Small intestine (tissue), 7 donors: ENCODE measurements at regions not wholly inside any gene's neighbourhood (a gene's known extent, or its start where the extent isn't known, plus 50 kb on each side); places are given as distances from the start of the nearest gene placed in this dataset.

Experiments
- DNase-seq, 2 donors: peaks; one replicate each; pipeline versions ENCODE4 v3.0.0 to v3.0.0-alpha.2; 2013
- FAIRE-seq: peaks from 2 replicates; lab custom pipeline; 2012; peaks lifted over from hg19 to GRCh38; lab: Jason Lieb, UNC
- H3K27ac ChIP-seq, 3 donors: one replicate each; pipeline ENCODE4 v1.5.1; 2013; ENCODE audit warnings: low read length in 2 of 3, mild to moderate bottlenecking in 2 of 3, control low read depth in 1 of 3, inconsistent platforms in 1 of 3, low read depth in 1 of 3, moderate library complexity in 1 of 3
- H3K27me3 ChIP-seq, 3 donors: one replicate each; pipeline ENCODE4 v1.6.1; 2013; ENCODE audit warnings: low read length in 3 of 3, inconsistent platforms in 1 of 3; ENCODE audit not compliant: control insufficient read depth in 3 of 3, insufficient read depth in 3 of 3
- H3K36me3 ChIP-seq, 3 donors: one replicate each; pipeline ENCODE4 v1.6.1; 2013; ENCODE audit warnings: low read length in 3 of 3, inconsistent platforms in 1 of 3, low read depth in 1 of 3, mild to moderate bottlenecking in 1 of 3, moderate library complexity in 1 of 3; ENCODE audit not compliant: control insufficient read depth in 3 of 3, insufficient read depth in 2 of 3
- H3K4me1 ChIP-seq, 3 donors: one replicate each; pipeline ENCODE4 v1.6.1; 2013; ENCODE audit warnings: low read length in 2 of 3, inconsistent platforms in 1 of 3, low read depth in 1 of 3, mild to moderate bottlenecking in 1 of 3, moderate library complexity in 1 of 3; ENCODE audit not compliant: control insufficient read depth in 3 of 3, insufficient read depth in 2 of 3
- H3K4me3 ChIP-seq, 3 donors: one replicate each; pipeline ENCODE4 v1.5.1; 2013; ENCODE audit warnings: low read length in 3 of 3, control low read depth in 1 of 3, inconsistent platforms in 1 of 3, low read depth in 1 of 3, mild to moderate bottlenecking in 1 of 3, moderate library complexity in 1 of 3
- H3K9me3 ChIP-seq, 2 donors: one replicate each; pipeline ENCODE4 v1.6.1; 2013; ENCODE audit warnings: low read depth in 1 of 2, low read length in 1 of 2; ENCODE audit not compliant: control insufficient read depth in 2 of 2, insufficient read depth in 1 of 2
- WGBS, 3 donors: extraction: QIAGEN DNeasy Blood & Tissue Kit; methylation state at CpG; one replicate each; pipeline ENCODE4 v1.1.7; 2013; 5-methylcytosine and 5-hydroxymethylcytosine counted together
- donor health status: healthy with polysubstance abuse.
- donor health status: control.
- donor health status: control.
- donor health status: Bipolar disorder and iron deficiency.
- donor health status: healthy.

GRCh38 chr2:16485251-16485650 lies 180.4 kb downstream of the CYRIA start:
- Histone ChIP-seq H3K4me1 (no peaks in the 10 kb centered on the region), H3K36me3 (no peaks in the 10 kb centered on the region), H3K27ac (no peak overlapping the region), H3K4me3 (no peak overlapping the region), H3K27me3 (no peaks in the 10 kb centered on the region), H3K9me3 (no peaks in the 10 kb centered on the region)
- FAIRE-seq: no peak
- peak in 1 of 2 donors; percentile 46 for DNase-seq
- WGBS, 3 donors: 87 to 95% (median 93%) methylated on average over 2 of the region's 2 CpGs

GRCh38 chr2:16482460-16482859 lies 183.2 kb downstream of the CYRIA start:
- Histone ChIP-seq H3K36me3 (no peaks in the 10 kb centered on the region), H3K27me3 (no peaks in the 10 kb centered on the region), H3K4me3 (no peak overlapping the region), H3K9me3 (no peaks in the 10 kb centered on the region), H3K4me1 (no peaks in the 10 kb centered on the region), H3K27ac (no peak overlapping the region)
- DNase-seq (no peak), FAIRE-seq (no peak)
- WGBS, 3 donors: 61 to 68% (median 62%) methylated on average over 5 of the region's 5 CpGs

DNA sequence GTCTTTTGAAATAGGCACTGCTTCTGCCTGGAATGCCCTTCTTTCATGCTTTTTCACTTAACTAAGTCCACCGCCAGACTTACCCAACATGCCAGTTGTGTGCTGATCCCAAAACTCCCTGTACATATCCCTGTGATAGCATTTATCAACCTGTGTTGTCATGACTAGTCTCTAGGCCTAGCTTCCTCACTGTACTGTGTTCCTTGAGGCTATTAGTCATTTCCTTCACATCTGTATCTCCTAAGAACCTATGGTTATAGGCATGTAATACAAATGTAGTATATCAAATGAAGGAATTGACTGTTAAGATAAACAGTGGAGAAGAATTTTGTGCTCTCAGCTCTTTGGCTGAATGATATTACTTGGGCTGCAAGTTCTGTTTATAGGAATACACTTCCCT lies 184.3 kb downstream of the CYRIA start:
- Histone ChIP-seq H3K36me3 (no peaks in the 10 kb centered on the region), H3K27me3 (no peaks in the 10 kb centered on the region), H3K4me3 (no peak overlapping the region), H3K27ac (no peak overlapping the region), H3K4me1 (no peaks in the 10 kb centered on the region), H3K9me3 (no peaks in the 10 kb centered on the region)
- WGBS, 3 donors: 90 to 93% (median 91%) methylated on average over 1 of the region's 1 CpG
- no peak for DNase-seq
- FAIRE-seq: no peak

DNA sequence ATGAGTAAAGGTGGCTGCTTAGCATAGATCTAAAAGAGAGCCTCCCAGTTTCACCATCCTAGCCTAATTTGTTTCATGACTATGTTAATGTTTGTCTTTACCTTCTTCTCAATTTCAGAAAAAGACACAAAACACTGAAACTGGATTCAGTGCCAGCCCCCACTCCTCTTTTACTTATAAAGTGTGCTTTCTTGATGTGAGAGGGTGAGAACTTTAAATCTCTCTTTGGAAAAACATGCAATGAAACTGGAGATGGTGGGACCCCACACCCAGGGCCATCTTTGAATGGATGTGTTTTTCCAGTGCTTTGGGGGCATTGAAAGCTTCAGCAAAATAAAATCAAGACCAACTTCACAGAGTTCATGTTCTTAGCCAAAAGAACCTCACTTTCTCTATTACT lies 185.9 kb downstream of the CYRIA start:
- Histone ChIP-seq H3K4me3 (no peak overlapping the region), H3K9me3 (no peaks in the 10 kb centered on the region), H3K27ac (no peak overlapping the region), H3K4me1 (no peaks in the 10 kb centered on the region), H3K27me3 (no peaks in the 10 kb centered on the region), H3K36me3 (no peaks in the 10 kb centered on the region)
- no peak for DNase-seq
- no peak for FAIRE-seq

DNA sequence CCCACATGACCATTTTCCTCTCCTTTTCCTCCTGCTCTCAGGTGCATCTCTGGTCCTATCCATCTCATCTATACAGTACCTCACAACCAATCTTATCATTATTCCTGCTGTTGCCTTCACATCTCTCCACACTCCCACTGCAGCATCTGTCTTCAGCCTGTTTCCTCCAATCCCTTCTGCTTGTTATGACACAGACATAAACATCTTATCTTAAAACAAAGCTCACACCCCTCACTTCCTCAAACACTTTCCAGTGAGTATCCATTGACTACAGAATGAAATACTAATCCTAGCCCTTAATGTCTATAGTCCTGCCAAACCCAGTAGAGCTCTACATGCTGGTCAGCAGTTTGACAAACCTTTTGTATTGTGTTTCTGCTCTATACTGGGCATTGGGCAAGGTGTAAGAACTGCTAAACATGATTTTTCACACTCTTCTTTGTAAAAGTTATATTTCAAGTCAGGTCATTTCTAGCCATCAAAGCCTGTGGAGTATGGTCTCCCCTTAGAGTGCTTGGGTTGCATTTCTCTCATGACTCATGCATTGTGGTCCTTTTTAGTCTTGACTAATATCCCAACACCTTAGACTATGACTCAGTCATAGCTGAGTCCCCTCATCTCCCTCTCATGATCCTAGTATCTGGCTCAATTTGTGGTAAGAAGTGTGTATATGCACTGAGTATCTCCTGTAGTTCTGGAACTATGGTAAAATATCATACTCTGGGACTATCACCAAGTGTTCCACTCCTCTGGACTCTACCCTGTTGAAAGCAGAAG lies 187.0 kb downstream of the CYRIA start:
- DNase-seq (no peak), FAIRE-seq (no peak)
- Histone ChIP-seq H3K4me3 (no peak overlapping the region), H3K27me3 (no peaks in the 10 kb centered on the region), H3K9me3 (no peaks in the 10 kb centered on the region), H3K4me1 (no peaks in the 10 kb centered on the region), H3K36me3 (no peaks in the 10 kb centered on the region), H3K27ac (no peak overlapping the region)

- no peaks in the 10 kb centered on the region for H3K4me1 ChIP-seq
- no peak overlapping the region for H3K4me3 ChIP-seq
- DNase-seq: no peak
- no peaks in the 10 kb centered on the region for H3K9me3 ChIP-seq
- no peaks in the 10 kb centered on the region for H3K36me3 ChIP-seq
- FAIRE-seq: no peak
- H3K27ac ChIP-seq: no peak overlapping the region
- no peaks in the 10 kb centered on the region for H3K27me3 ChIP-seq
Observed at GRCh38 chr2:16477648-16478047, 188.0 kb downstream of the CYRIA start.

DNA sequence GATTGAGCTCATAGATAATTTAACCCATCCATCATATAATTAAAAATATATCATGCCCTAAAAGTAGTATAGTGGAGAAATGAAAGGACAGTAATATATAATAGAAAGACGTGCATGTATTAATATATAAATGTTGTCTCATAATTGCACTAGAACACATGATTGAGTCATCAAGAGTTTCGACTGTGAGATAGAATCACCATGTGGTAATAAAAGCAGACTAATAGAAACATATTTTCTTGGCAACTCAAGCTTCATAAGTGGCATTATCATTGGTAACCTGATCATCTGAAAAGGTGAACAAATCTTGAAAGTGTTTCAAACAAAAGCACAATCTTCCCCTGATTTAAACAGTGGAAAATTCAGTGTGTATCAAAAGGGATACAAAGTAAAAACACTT lies 188.8 kb downstream of the CYRIA start:
- H3K4me3 ChIP-seq: no peak overlapping the region
- H3K27me3 ChIP-seq: no peaks in the 10 kb centered on the region
- no peaks in the 10 kb centered on the region for H3K4me1 ChIP-seq
- no peaks in the 10 kb centered on the region for H3K36me3 ChIP-seq
- no peak for DNase-seq
- H3K9me3 ChIP-seq: no peaks in the 10 kb centered on the region
- H3K27ac ChIP-seq: no peak overlapping the region
- WGBS, 3 donors: 25 to 30% (median 28%) methylated on average over 2 of the region's 2 CpGs
- FAIRE-seq: no peak

GRCh38 chr2:16475986-16476567 lies 189.6 kb downstream of the CYRIA start:
- WGBS, 3 donors: 81 to 85% (median 83%) methylated on average over 1 of the region's 1 CpG
- FAIRE-seq (no peak), DNase-seq (no peak)
- no peak overlapping the region for H3K27ac ChIP-seq
- H3K27me3 ChIP-seq: no peaks in the 10 kb centered on the region
- no peaks in the 10 kb centered on the region for H3K9me3 ChIP-seq
- H3K4me3 ChIP-seq: no peak overlapping the region
- H3K4me1 ChIP-seq: no peaks in the 10 kb centered on the region
- H3K36me3 ChIP-seq: no peaks in the 10 kb centered on the region

GRCh38 chr2:16475586-16475985 lies 190.0 kb downstream of the CYRIA start:
- Histone ChIP-seq H3K27ac (no peak overlapping the region), H3K4me1 (no peaks in the 10 kb centered on the region), H3K36me3 (no peaks in the 10 kb centered on the region), H3K9me3 (no peaks in the 10 kb centered on the region), H3K27me3 (no peaks in the 10 kb centered on the region), H3K4me3 (no peak overlapping the region)
- FAIRE-seq (no peak), DNase-seq (no peak)
- WGBS, 3 donors: 72 to 95% (median 93%) methylated on average over 4 of the region's 4 CpGs
